Astrocyte of the cerebellum (primary cell): ENCODE measurements at regions not wholly inside any gene's neighbourhood (a gene's known extent, or its start where the extent isn't known, plus 50 kb on each side); places are given as distances from the start of the nearest gene placed in this dataset.
A peak's percentile ranks its signal among the peaks of the same experiment; 100 is the strongest.

Experiments used
- DNase-seq: peaks from one replicate; pipeline ENCODE4 v3.0.0-alpha.2; 2011; ENCODE audit warnings: low read depth
- H3K4me3 ChIP-seq: 2 replicates; pipeline ENCODE4 v1.5.1; 2011; ENCODE audit warnings: mild to moderate bottlenecking, low read depth, low read length, moderate library complexity
- CTCF ChIP-seq: IDR thresholded peaks from 2 replicates; pipeline ENCODE4 v1.5.1; 2012; ENCODE audit warnings: low read length, low read depth, moderate library complexity, mild to moderate bottlenecking; ENCODE audit errors: missing control alignments
- in situ Hi-C: cut with HindIII; loops from 2 replicates; pipeline ENCODE4 v1.10.0; 2017; ENCODE audit warnings: low sequenced_read_pairs

GRCh38 chr5:73298772-73299630 lies 126.0 kb downstream of the TMEM174 start:
- no peak for DNase-seq
- H3K4me3 ChIP-seq = peak overlapping the region; percentile 15
- peak; percentile 13 for TF ChIP-seq CTCF
- in situ Hi-C loops = no loop called here

GRCh38 chr5:73298251-73298771 lies 125.3 kb downstream of the TMEM174 start:
- in situ Hi-C loops = no loop called here
- no peak for TF ChIP-seq CTCF
- peak overlapping the region; percentile 15 for H3K4me3 ChIP-seq

GRCh38 chr5:73297430-73297829 lies 124.4 kb downstream of the TMEM174 start:
- no peak for TF ChIP-seq CTCF
- DNase-seq = no peak
- in situ Hi-C loops = no loop called here
- no peak overlapping the region for H3K4me3 ChIP-seq

More at GRCh38 chr5:73298251-73298771, 125.3 kb downstream of the TMEM174 start:
- DNase-seq = no peak

GRCh38 chr5:73296772-73297171 lies 123.8 kb downstream of the TMEM174 start:
- in situ Hi-C loops = no loop called here
- TF ChIP-seq CTCF = no peak
- no peak overlapping the region for H3K4me3 ChIP-seq
- peak; percentile 56 for DNase-seq

- no peak overlapping the region for H3K4me3 ChIP-seq
- no peak for DNase-seq
- in situ Hi-C loops = no loop called here
- no peak for TF ChIP-seq CTCF
These were observed 122.9 kb downstream of the TMEM174 start for GRCh38 chr5:73295921-73296320.

GRCh38 chr5:73295447-73295846 lies 122.5 kb downstream of the TMEM174 start:
- in situ Hi-C loops = no loop called here
- no peak for DNase-seq
- H3K4me3 ChIP-seq = no peak overlapping the region
- TF ChIP-seq CTCF = peak; percentile 20
